GM23338 (cell line): ENCODE measurements at regions not wholly inside any gene's neighbourhood (a gene's known extent, or its start where the extent isn't known, plus 50 kb on each side); places are given as distances from the start of the nearest gene placed in this dataset.

Source experiments
- ATAC-seq: fragments of 200-7000 bp; cut with Tn5 transposase; 3 replicates; pipeline ENCODE4 v1.9.1; 2020
- DNase-seq: peaks from one replicate; pipeline ENCODE4 v3.0.0-alpha.2; 2015; ENCODE audit warnings: low spot score
- H2AFZ ChIP-seq: fragments of 200-600 bp; sonication (generic); 2 replicates; pipeline ENCODE4 v1.8.0; 2016; ENCODE audit warnings: antibody characterized with exemption, mild to moderate bottlenecking, moderate library complexity
- H3F3A ChIP-seq: fragments of 200-600 bp; sonication (generic); replicated peaks from 2 replicates; pipeline ENCODE4 v1.8.0; 2017; ENCODE audit warnings: antibody characterized with exemption, mixed run types, low read depth
- H3K27ac ChIP-seq: fragments of 200-600 bp; sonication (generic); 2 replicates; pipeline ENCODE4 v1.6.1; 2016; ENCODE audit warnings: low read depth
- H3K27me3 ChIP-seq: fragments of 200-600 bp; sonication (generic); 2 replicates; pipeline ENCODE4 v1.8.0; 2016; ENCODE audit warnings: mild to moderate bottlenecking, mixed run types, moderate library complexity; ENCODE audit not compliant: insufficient read depth
- H3K36me3 ChIP-seq: fragments of 200-600 bp; sonication (generic); 2 replicates; pipeline ENCODE4 v1.8.0; 2016; ENCODE audit warnings: mild to moderate bottlenecking; ENCODE audit not compliant: insufficient read depth
- H3K4me1 ChIP-seq: fragments of 200-600 bp; sonication (generic); 2 replicates; pipeline ENCODE4 v1.8.0; 2016; ENCODE audit warnings: mild to moderate bottlenecking, moderate library complexity; ENCODE audit not compliant: insufficient read depth
- H3K4me2 ChIP-seq: fragments of 200-600 bp; sonication (generic); 2 replicates; pipeline ENCODE4 v1.7.1; 2017; ENCODE audit warnings: mixed run types
- H3K4me3 ChIP-seq: fragments of 200-600 bp; sonication (generic); 2 replicates; pipeline ENCODE4 v1.6.1; 2016; ENCODE audit warnings: mixed run types
- H3K79me2 ChIP-seq: fragments of 200-600 bp; sonication (generic); replicated peaks from 2 replicates; pipeline ENCODE4 v1.8.0; 2017; ENCODE audit warnings: mild to moderate bottlenecking; ENCODE audit not compliant: insufficient read depth
- H3K9me2 ChIP-seq: fragments of 200-600 bp; sonication (generic); 2 replicates; pipeline ENCODE4 v1.8.0; 2017; ENCODE audit not compliant: insufficient read depth
- H4K20me1 ChIP-seq: fragments of 200-600 bp; sonication (generic); replicated peaks from 2 replicates; pipeline ENCODE4 v1.8.0; 2017; ENCODE audit warnings: mild to moderate bottlenecking; ENCODE audit not compliant: insufficient read depth
- H3K27ac Mint-ChIP-seq: 2 replicates; pipeline ENCODE4 v1.8.0; 2020; ENCODE audit warnings: inconsistent platforms, mild to moderate bottlenecking, moderate library complexity, mixed read lengths
- H3K27me3 Mint-ChIP-seq: 3 replicates; pipeline ENCODE4 v1.8.0; 2022; ENCODE audit warnings: low read depth, mild to moderate bottlenecking, moderate library complexity, mixed read lengths, inconsistent platforms; ENCODE audit not compliant: insufficient read depth, poor library complexity
- H3K36me3 Mint-ChIP-seq: 3 replicates; pipeline ENCODE4 v1.8.0; 2021; ENCODE audit warnings: low read depth, mild to moderate bottlenecking, inconsistent platforms, moderate library complexity, mixed read lengths
- H3K4me1 Mint-ChIP-seq: 3 replicates; pipeline ENCODE4 v1.8.0; 2020; ENCODE audit warnings: mild to moderate bottlenecking, inconsistent platforms, mixed read lengths
- H3K4me3 Mint-ChIP-seq: 3 replicates; pipeline ENCODE4 v1.8.0; 2021; ENCODE audit warnings: moderate library complexity, mild to moderate bottlenecking, inconsistent platforms, mixed read lengths
- H3K9me3 Mint-ChIP-seq: 3 replicates; pipeline ENCODE4 v1.8.0; 2020; ENCODE audit warnings: moderate library complexity, mild to moderate bottlenecking, inconsistent platforms, mixed read lengths
- CREB1 ChIP-seq: fragments of 250-450 bp; sonication (Bioruptor Pico); IDR thresholded peaks from 2 replicates; pipeline ENCODE4 v1.5.0; 2020; ENCODE audit warnings: low read depth, mild to moderate bottlenecking, moderate library complexity
- EZH2 ChIP-seq: fragments of 200-600 bp; sonication (generic); IDR thresholded peaks from one replicate; pipeline ENCODE4 v1.8.0; 2017; ENCODE audit warnings: antibody characterized with exemption, mild to moderate bottlenecking, low read depth; ENCODE audit not compliant: unreplicated experiment
- EZH2phosphoT487 ChIP-seq: fragments of 200-600 bp; sonication (generic); IDR thresholded peaks from one replicate; pipeline ENCODE4 v1.8.1; 2018; ENCODE audit warnings: antibody characterized with exemption; ENCODE audit not compliant: unreplicated experiment
- JUNB ChIP-seq: IDR thresholded peaks from one replicate; pipeline ENCODE4 v1.6.1; 2016; ENCODE audit warnings: antibody characterized with exemption; ENCODE audit not compliant: unreplicated experiment
- NANOG ChIP-seq: IDR thresholded peaks from 2 replicates; pipeline ENCODE4 v1.6.1; 2016; ENCODE audit warnings: antibody characterized with exemption, borderline replicate concordance
- POLR2AphosphoS5 ChIP-seq: IDR thresholded peaks from 2 replicates; pipeline ENCODE4 v1.6.1; 2016; ENCODE audit warnings: antibody characterized with exemption, low read depth
- STAT1 ChIP-seq: IDR thresholded peaks from one replicate; pipeline ENCODE4 v1.6.1; 2016; ENCODE audit warnings: antibody characterized with exemption; ENCODE audit not compliant: unreplicated experiment
- ZNF331 ChIP-seq: fragments of 250-450 bp; sonication (Bioruptor Pico); IDR thresholded peaks from 2 replicates; pipeline ENCODE4 v1.5.0; 2020; ENCODE audit warnings: low read depth, mild to moderate bottlenecking, moderate library complexity
- TF ChIP-seq, protein P1 (sequence below): IDR thresholded peaks from 2 replicates; pipeline ENCODE4 v1.6.1; 2016; ENCODE audit warnings: antibody characterized with exemption
- TF ChIP-seq, protein P2 (sequence below): fragments of 250-450 bp; sonication (Bioruptor Pico); IDR thresholded peaks from 2 replicates; pipeline ENCODE4 v1.5.0; 2020; ENCODE audit warnings: mild to moderate bottlenecking, moderate library complexity
- TF ChIP-seq, protein P3 (sequence below): IDR thresholded peaks from one replicate; pipeline ENCODE4 v1.6.1; 2018; ENCODE audit warnings: antibody characterized with exemption; ENCODE audit not compliant: unreplicated experiment
- TF ChIP-seq, protein P4 (sequence below), 2 experiments: fragments of 200-600 bp in 1 of 2; sonication (generic) in 1 of 2; conservative IDR thresholded peaks; 2 replicates each; pipeline versions ENCODE4 v1.5.1 to v1.6.1; 2016 to 2017; ENCODE audit warnings: antibody characterized with exemption in 2 of 2, low read depth in 2 of 2, mild to moderate bottlenecking in 2 of 2, moderate library complexity in 1 of 2

DNA sequence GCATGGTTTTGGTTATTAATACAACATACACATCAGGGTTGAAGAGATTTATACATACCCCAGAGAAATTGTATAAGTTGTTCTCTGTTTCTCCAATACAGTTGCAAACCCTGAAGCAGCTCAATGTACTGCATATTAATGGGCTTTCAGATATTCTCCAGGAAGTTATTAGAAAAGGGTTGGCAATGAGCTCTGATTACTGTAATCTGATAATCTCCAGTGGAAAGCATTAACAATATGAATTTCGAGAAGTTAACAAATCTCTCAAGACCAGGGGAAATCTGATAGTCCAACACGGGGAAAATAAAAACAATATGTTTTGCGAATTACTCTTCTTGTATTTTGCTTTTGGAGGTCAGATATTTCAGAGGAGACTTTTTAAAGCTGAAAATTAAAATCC is 950.1 kb downstream of the TBL1XR1 start (continued):
- TF ChIP-seq, protein P1, sequence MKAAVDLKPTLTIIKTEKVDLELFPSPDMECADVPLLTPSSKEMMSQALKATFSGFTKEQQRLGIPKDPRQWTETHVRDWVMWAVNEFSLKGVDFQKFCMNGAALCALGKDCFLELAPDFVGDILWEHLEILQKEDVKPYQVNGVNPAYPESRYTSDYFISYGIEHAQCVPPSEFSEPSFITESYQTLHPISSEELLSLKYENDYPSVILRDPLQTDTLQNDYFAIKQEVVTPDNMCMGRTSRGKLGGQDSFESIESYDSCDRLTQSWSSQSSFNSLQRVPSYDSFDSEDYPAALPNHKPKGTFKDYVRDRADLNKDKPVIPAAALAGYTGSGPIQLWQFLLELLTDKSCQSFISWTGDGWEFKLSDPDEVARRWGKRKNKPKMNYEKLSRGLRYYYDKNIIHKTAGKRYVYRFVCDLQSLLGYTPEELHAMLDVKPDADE = no peak
- TF ChIP-seq POLR2AphosphoS5 (no peak), JUNB (no peak), STAT1 (no peak)

DNA sequence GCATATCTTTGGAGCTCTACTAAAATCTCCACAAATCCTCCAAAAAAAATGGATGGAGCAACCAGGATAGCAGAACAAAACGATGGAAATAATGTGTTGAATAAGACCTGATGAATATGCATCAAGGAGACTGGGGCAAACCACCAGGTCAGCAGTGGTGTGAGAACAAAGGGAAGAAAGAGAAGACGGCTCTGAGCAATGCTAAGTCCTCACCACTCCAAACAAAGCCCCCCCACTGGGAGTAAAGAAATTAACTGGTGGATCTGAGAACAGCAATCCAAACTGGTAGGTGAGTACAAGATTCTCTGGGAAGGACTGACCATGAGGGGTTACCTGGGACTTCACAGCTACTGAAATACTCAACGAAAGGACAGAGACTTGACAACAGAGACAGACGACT is 977.3 kb downstream of the TBL1XR1 start:
- no peaks in the 10 kb centered on the region for H3K36me3 ChIP-seq
- no peaks in the 10 kb centered on the region for H4K20me1 ChIP-seq
- H3K4me1 ChIP-seq = no peaks in the 10 kb centered on the region
- H2AFZ ChIP-seq = no peak overlapping the region
- no peak overlapping the region for H3K4me3 ChIP-seq
- no peak overlapping the region for H3K27ac ChIP-seq
- ATAC-seq = peak; percentile 98
- no peaks in the 10 kb centered on the region for H3K27me3 ChIP-seq
- Mint-ChIP-seq H3K27me3 (no peaks in the 10 kb centered on the region), H3K9me3 (no peaks in the 10 kb centered on the region; the same call in 2 of the 3 replicates), H3K4me1 (peaks cover 10% of the 10 kb centered on the region), H3K27ac (no peak overlapping the region), H3K4me3 (no peak overlapping the region), H3K36me3 (no peaks in the 10 kb centered on the region)
- H3F3A ChIP-seq = no peaks in the 10 kb centered on the region
- no peaks in the 10 kb centered on the region for H3K79me2 ChIP-seq
- no peak overlapping the region for H3K4me2 ChIP-seq
- peak; percentile 79 for DNase-seq
- H3K9me2 ChIP-seq = no peaks in the 10 kb centered on the region
- TF ChIP-seq, protein P2, sequence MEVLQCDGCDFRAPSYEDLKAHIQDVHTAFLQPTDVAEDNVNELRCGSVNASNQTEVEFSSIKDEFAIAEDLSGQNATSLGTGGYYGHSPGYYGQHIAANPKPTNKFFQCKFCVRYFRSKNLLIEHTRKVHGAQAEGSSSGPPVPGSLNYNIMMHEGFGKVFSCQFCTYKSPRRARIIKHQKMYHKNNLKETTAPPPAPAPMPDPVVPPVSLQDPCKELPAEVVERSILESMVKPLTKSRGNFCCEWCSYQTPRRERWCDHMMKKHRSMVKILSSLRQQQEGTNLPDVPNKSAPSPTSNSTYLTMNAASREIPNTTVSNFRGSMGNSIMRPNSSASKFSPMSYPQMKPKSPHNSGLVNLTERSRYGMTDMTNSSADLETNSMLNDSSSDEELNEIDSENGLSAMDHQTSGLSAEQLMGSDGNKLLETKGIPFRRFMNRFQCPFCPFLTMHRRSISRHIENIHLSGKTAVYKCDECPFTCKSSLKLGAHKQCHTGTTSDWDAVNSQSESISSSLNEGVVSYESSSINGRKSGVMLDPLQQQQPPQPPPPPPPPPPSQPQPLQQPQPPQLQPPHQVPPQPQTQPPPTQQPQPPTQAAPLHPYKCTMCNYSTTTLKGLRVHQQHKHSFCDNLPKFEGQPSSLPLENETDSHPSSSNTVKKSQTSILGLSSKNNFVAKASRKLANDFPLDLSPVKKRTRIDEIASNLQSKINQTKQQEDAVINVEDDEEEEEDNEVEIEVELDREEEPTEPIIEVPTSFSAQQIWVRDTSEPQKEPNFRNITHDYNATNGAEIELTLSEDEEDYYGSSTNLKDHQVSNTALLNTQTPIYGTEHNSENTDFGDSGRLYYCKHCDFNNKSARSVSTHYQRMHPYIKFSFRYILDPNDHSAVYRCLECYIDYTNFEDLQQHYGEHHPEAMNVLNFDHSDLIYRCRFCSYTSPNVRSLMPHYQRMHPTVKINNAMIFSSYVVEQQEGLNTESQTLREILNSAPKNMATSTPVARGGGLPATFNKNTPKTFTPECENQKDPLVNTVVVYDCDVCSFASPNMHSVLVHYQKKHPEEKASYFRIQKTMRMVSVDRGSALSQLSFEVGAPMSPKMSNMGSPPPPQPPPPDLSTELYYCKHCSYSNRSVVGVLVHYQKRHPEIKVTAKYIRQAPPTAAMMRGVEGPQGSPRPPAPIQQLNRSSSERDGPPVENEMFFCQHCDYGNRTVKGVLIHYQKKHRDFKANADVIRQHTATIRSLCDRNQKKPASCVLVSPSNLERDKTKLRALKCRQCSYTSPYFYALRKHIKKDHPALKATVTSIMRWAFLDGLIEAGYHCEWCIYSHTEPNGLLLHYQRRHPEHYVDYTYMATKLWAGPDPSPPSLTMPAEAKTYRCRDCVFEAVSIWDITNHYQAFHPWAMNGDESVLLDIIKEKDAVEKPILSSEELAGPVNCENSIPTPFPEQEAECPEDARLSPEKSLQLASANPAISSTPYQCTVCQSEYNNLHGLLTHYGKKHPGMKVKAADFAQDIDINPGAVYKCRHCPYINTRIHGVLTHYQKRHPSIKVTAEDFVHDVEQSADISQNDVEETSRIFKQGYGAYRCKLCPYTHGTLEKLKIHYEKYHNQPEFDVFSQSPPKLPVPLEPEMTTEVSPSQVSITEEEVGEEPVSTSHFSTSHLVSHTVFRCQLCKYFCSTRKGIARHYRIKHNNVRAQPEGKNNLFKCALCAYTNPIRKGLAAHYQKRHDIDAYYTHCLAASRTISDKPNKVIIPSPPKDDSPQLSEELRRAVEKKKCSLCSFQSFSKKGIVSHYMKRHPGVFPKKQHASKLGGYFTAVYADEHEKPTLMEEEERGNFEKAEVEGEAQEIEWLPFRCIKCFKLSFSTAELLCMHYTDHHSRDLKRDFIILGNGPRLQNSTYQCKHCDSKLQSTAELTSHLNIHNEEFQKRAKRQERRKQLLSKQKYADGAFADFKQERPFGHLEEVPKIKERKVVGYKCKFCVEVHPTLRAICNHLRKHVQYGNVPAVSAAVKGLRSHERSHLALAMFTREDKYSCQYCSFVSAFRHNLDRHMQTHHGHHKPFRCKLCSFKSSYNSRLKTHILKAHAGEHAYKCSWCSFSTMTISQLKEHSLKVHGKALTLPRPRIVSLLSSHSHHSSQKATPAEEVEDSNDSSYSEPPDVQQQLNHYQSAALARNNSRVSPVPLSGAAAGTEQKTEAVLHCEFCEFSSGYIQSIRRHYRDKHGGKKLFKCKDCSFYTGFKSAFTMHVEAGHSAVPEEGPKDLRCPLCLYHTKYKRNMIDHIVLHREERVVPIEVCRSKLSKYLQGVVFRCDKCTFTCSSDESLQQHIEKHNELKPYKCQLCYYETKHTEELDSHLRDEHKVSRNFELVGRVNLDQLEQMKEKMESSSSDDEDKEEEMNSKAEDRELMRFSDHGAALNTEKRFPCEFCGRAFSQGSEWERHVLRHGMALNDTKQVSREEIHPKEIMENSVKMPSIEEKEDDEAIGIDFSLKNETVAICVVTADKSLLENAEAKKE (CRISPR knock-in tag) = peak; percentile 92
- no peak for TF ChIP-seq ZNF331
- TF ChIP-seq STAT1 = no peak
- no peak for TF ChIP-seq CREB1
- TF ChIP-seq JUNB = no peak
- TF ChIP-seq, protein P1 = no peak
- TF ChIP-seq, protein P3, sequence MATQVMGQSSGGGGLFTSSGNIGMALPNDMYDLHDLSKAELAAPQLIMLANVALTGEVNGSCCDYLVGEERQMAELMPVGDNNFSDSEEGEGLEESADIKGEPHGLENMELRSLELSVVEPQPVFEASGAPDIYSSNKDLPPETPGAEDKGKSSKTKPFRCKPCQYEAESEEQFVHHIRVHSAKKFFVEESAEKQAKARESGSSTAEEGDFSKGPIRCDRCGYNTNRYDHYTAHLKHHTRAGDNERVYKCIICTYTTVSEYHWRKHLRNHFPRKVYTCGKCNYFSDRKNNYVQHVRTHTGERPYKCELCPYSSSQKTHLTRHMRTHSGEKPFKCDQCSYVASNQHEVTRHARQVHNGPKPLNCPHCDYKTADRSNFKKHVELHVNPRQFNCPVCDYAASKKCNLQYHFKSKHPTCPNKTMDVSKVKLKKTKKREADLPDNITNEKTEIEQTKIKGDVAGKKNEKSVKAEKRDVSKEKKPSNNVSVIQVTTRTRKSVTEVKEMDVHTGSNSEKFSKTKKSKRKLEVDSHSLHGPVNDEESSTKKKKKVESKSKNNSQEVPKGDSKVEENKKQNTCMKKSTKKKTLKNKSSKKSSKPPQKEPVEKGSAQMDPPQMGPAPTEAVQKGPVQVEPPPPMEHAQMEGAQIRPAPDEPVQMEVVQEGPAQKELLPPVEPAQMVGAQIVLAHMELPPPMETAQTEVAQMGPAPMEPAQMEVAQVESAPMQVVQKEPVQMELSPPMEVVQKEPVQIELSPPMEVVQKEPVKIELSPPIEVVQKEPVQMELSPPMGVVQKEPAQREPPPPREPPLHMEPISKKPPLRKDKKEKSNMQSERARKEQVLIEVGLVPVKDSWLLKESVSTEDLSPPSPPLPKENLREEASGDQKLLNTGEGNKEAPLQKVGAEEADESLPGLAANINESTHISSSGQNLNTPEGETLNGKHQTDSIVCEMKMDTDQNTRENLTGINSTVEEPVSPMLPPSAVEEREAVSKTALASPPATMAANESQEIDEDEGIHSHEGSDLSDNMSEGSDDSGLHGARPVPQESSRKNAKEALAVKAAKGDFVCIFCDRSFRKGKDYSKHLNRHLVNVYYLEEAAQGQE = no peak
- no peak for TF ChIP-seq NANOG
- TF ChIP-seq EZH2phosphoT487 = no peak
- TF ChIP-seq, protein P4, sequence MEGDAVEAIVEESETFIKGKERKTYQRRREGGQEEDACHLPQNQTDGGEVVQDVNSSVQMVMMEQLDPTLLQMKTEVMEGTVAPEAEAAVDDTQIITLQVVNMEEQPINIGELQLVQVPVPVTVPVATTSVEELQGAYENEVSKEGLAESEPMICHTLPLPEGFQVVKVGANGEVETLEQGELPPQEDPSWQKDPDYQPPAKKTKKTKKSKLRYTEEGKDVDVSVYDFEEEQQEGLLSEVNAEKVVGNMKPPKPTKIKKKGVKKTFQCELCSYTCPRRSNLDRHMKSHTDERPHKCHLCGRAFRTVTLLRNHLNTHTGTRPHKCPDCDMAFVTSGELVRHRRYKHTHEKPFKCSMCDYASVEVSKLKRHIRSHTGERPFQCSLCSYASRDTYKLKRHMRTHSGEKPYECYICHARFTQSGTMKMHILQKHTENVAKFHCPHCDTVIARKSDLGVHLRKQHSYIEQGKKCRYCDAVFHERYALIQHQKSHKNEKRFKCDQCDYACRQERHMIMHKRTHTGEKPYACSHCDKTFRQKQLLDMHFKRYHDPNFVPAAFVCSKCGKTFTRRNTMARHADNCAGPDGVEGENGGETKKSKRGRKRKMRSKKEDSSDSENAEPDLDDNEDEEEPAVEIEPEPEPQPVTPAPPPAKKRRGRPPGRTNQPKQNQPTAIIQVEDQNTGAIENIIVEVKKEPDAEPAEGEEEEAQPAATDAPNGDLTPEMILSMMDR (conservative IDR thresholded peaks at IDR 0.05; ENCODE audit: low read depth in 2 of 2) = no peak
- no peak for TF ChIP-seq EZH2
- no peak for TF ChIP-seq POLR2AphosphoS5
